Trophoblast cell (in vitro differentiated cells and primary cell): ENCODE measurements at regions not wholly inside any gene's neighbourhood (a gene's known extent, or its start where the extent isn't known, plus 50 kb on each side); places are given as distances from the start of the nearest gene placed in this dataset.
"Not testable (repeated sequence)": the region's sequence is repeated elsewhere in the genome, so short reads cannot be mapped to it uniquely, and the experiment has no call there.

ENCODE experiments used
- DNase-seq, 2 donors: peaks; one replicate each; pipeline ENCODE4 v3.0.0-alpha.2; 2016
- H2AFZ ChIP-seq: 2 replicates; pipeline ENCODE4 v1.6.1; 2013; ENCODE audit warnings: low read length, moderate library complexity, mild to moderate bottlenecking; ENCODE audit not compliant: insufficient read depth, poor library complexity
- H2AK5ac ChIP-seq: 2 replicates; pipeline ENCODE4 v1.6.1; 2013; ENCODE audit warnings: mild to moderate bottlenecking, low read length
- H2BK120ac ChIP-seq: 2 replicates; pipeline ENCODE4 v1.6.1; 2013; ENCODE audit warnings: low read length, mild to moderate bottlenecking, moderate library complexity; ENCODE audit not compliant: insufficient read depth, poor library complexity
- H2BK12ac ChIP-seq: 2 replicates; pipeline ENCODE4 v1.6.1; 2013; ENCODE audit warnings: mild to moderate bottlenecking, low read length, moderate library complexity
- H2BK5ac ChIP-seq: 2 replicates; pipeline ENCODE4 v1.6.1; 2013; ENCODE audit warnings: low read length, low read depth, moderate library complexity, mild to moderate bottlenecking; ENCODE audit not compliant: poor library complexity
- H3K14ac ChIP-seq: 2 replicates; pipeline ENCODE4 v1.6.1; 2013; ENCODE audit warnings: mild to moderate bottlenecking, low read length
- H3K18ac ChIP-seq: 2 replicates; pipeline ENCODE4 v1.6.1; 2013; ENCODE audit warnings: mild to moderate bottlenecking, low read length
- H3K23ac ChIP-seq: 2 replicates; pipeline ENCODE4 v1.6.1; 2013; ENCODE audit warnings: low read length
- H3K27ac ChIP-seq: 2 replicates; pipeline ENCODE4 v1.5.1; 2013; ENCODE audit warnings: low read depth, mild to moderate bottlenecking, inconsistent platforms, low read length, moderate library complexity
- H3K27me3 ChIP-seq: 2 replicates; pipeline ENCODE4 v1.6.1; 2013; ENCODE audit warnings: inconsistent platforms, mild to moderate bottlenecking, low read length, moderate library complexity; ENCODE audit not compliant: insufficient read depth
- H3K36me3 ChIP-seq, 2 experiments: 1 replicate in 1 of 2; 2 replicates in 1 of 2; pipeline ENCODE4 v1.6.1; 2013; ENCODE audit warnings: low read length in 2 of 2, mild to moderate bottlenecking in 2 of 2, moderate library complexity in 1 of 2; ENCODE audit not compliant: insufficient read depth in 2 of 2, control insufficient read depth in 1 of 2
- H3K4ac ChIP-seq: 2 replicates; pipeline ENCODE4 v1.6.1; 2013; ENCODE audit warnings: low read depth, mild to moderate bottlenecking, low read length, moderate library complexity
- H3K4me1 ChIP-seq, 2 experiments: 1 replicate in 1 of 2; 2 replicates in 1 of 2; pipeline ENCODE4 v1.6.1; 2013; ENCODE audit warnings: low read length in 2 of 2, mild to moderate bottlenecking in 2 of 2, moderate library complexity in 1 of 2; ENCODE audit not compliant: insufficient read depth in 2 of 2, control insufficient read depth in 1 of 2
- H3K4me2 ChIP-seq: 2 replicates; pipeline ENCODE4 v1.6.1; 2013; ENCODE audit warnings: inconsistent platforms, mild to moderate bottlenecking, low read length, moderate library complexity
- H3K4me3 ChIP-seq: 2 replicates; pipeline ENCODE4 v1.5.1; 2013; ENCODE audit warnings: mild to moderate bottlenecking, low read depth, low read length, inconsistent platforms
- H3K79me1 ChIP-seq: one replicate; pipeline ENCODE4 v1.6.1; 2013; ENCODE audit warnings: low read length
- H3K79me2 ChIP-seq: 2 replicates; pipeline ENCODE4 v1.6.1; 2013; ENCODE audit warnings: low read length, mild to moderate bottlenecking; ENCODE audit not compliant: control insufficient read depth, insufficient read depth, poor library complexity
- H3K9ac ChIP-seq: 2 replicates; pipeline ENCODE4 v1.6.1; 2013; ENCODE audit warnings: mild to moderate bottlenecking, low read length
- H3K9me3 ChIP-seq: 2 replicates; pipeline ENCODE4 v1.6.1; 2013; ENCODE audit warnings: low read depth, mild to moderate bottlenecking, control low read depth, inconsistent platforms, low read length; ENCODE audit not compliant: insufficient read depth
- H4K12ac ChIP-seq: 2 replicates; pipeline ENCODE4 v1.6.1; 2013; ENCODE audit warnings: low read depth, mild to moderate bottlenecking, low read length, moderate library complexity
- H4K8ac ChIP-seq: 2 replicates; pipeline ENCODE4 v1.6.1; 2013; ENCODE audit warnings: low read depth, mild to moderate bottlenecking, low read length, moderate library complexity
- H4K91ac ChIP-seq: one replicate; pipeline ENCODE4 v1.6.1; 2013; ENCODE audit warnings: low read depth, mild to moderate bottlenecking, low read length, moderate library complexity
- WGBS: extraction: QIAGEN DNeasy Blood & Tissue Kit; methylation state at CpG from one replicate; pipeline ENCODE4 v1.1.7; 2013; ENCODE audit warnings: missing lambda C conversion rate; ENCODE audit not compliant: insufficient read length, insufficient coverage; ENCODE audit errors: extremely low coverage; 5-methylcytosine and 5-hydroxymethylcytosine counted together

GRCh38 chr13:74266861-74267260 lies 132.7 kb upstream of the KLF12 start:
- no peak overlapping the region for H2AK5ac ChIP-seq
- no peaks in the 10 kb centered on the region for H3K4me1 ChIP-seq
- no peak overlapping the region for H3K18ac ChIP-seq
- H4K91ac ChIP-seq, result no peak overlapping the region
- H3K4me2 ChIP-seq, result no peak overlapping the region
- H3K9ac ChIP-seq, result no peak overlapping the region
- H3K27ac ChIP-seq, result no peak overlapping the region
- no peak overlapping the region for H4K8ac ChIP-seq
- no peak overlapping the region for H2BK120ac ChIP-seq
- WGBS, result no CpG with 5 or more reads among the region's 1 CpG
- H2AFZ ChIP-seq, result no peak overlapping the region
- no peak overlapping the region for H3K23ac ChIP-seq
- no peak overlapping the region for H2BK12ac ChIP-seq
- no peaks in the 10 kb centered on the region for H3K36me3 ChIP-seq
- DNase-seq, result no peak
- no peak overlapping the region for H3K4ac ChIP-seq
- no peak overlapping the region for H2BK5ac ChIP-seq
- H3K27me3 ChIP-seq, result no peaks in the 10 kb centered on the region
- no peak overlapping the region for H3K4me3 ChIP-seq
- no peak overlapping the region for H4K12ac ChIP-seq
- no peak overlapping the region for H3K14ac ChIP-seq
- H3K9me3 ChIP-seq, result no peaks in the 10 kb centered on the region
- no peaks in the 10 kb centered on the region for H3K79me1 ChIP-seq
- H3K79me2 ChIP-seq, result no peaks in the 10 kb centered on the region

- no peak overlapping the region for H4K12ac ChIP-seq
- no peaks in the 10 kb centered on the region for H3K79me1 ChIP-seq
- H4K8ac ChIP-seq, result no peak overlapping the region
- H4K91ac ChIP-seq, result no peak overlapping the region
- H3K18ac ChIP-seq, result no peak overlapping the region
- no peak overlapping the region for H2AK5ac ChIP-seq
- H3K4me3 ChIP-seq, result no peak overlapping the region
- H2BK5ac ChIP-seq, result no peak overlapping the region
- no peak overlapping the region for H3K4ac ChIP-seq
- no peak overlapping the region for H3K27ac ChIP-seq
- H2BK120ac ChIP-seq, result no peak overlapping the region
- no peaks in the 10 kb centered on the region for H3K9me3 ChIP-seq
- no peaks in the 10 kb centered on the region for H3K79me2 ChIP-seq
- no peaks in the 10 kb centered on the region for H3K36me3 ChIP-seq
- no peak overlapping the region for H2BK12ac ChIP-seq
- H3K4me2 ChIP-seq, result no peak overlapping the region
- no peak overlapping the region for H3K9ac ChIP-seq
- DNase-seq, result no peak
- no peaks in the 10 kb centered on the region for H3K27me3 ChIP-seq
- no peaks in the 10 kb centered on the region for H3K4me1 ChIP-seq
- no CpG with 5 or more reads among the region's 3 CpGs for WGBS
- H2AFZ ChIP-seq, result no peak overlapping the region
- no peak overlapping the region for H3K23ac ChIP-seq
- H3K14ac ChIP-seq, result no peak overlapping the region
These were observed 132.1 kb upstream of the KLF12 start for GRCh38 chr13:74266309-74266708.

- DNase-seq, result no peak
- no peak overlapping the region for H2BK120ac ChIP-seq
- H3K9ac ChIP-seq, result no peak overlapping the region
- H3K4me2 ChIP-seq, result no peak overlapping the region
- no peak overlapping the region for H4K12ac ChIP-seq
- no peak overlapping the region for H3K4me3 ChIP-seq
- H4K8ac ChIP-seq, result no peak overlapping the region
- H2AFZ ChIP-seq, result no peak overlapping the region
- H2BK5ac ChIP-seq, result no peak overlapping the region
- H3K79me1 ChIP-seq, result no peaks in the 10 kb centered on the region
- H3K4ac ChIP-seq, result no peak overlapping the region
- no peak overlapping the region for H3K18ac ChIP-seq
- no peaks in the 10 kb centered on the region for H3K79me2 ChIP-seq
- no peaks in the 10 kb centered on the region for H3K36me3 ChIP-seq
- H3K9me3 ChIP-seq, result no peaks in the 10 kb centered on the region
- no peak overlapping the region for H3K23ac ChIP-seq
- H3K27me3 ChIP-seq, result no peaks in the 10 kb centered on the region
- no peak overlapping the region for H2BK12ac ChIP-seq
- H3K4me1 ChIP-seq, result no peaks in the 10 kb centered on the region
- no peak overlapping the region for H3K27ac ChIP-seq
- H3K14ac ChIP-seq, result no peak overlapping the region
- no peak overlapping the region for H4K91ac ChIP-seq
- H2AK5ac ChIP-seq, result no peak overlapping the region
These were observed 130.1 kb upstream of the KLF12 start for GRCh38 chr13:74264333-74264732.

GRCh38 chr13:74260420-74260819 lies 126.2 kb upstream of the KLF12 start:
- not testable (repeated sequence) for H3K9ac ChIP-seq, H3K79me2 ChIP-seq, H3K27ac ChIP-seq, H2AFZ ChIP-seq, H3K27me3 ChIP-seq, H3K9me3 ChIP-seq, H2BK12ac ChIP-seq, H4K12ac ChIP-seq, H2BK5ac ChIP-seq, H3K4me3 ChIP-seq, DNase-seq, H3K14ac ChIP-seq, H2AK5ac ChIP-seq, H3K18ac ChIP-seq, H4K91ac ChIP-seq, H3K4me1 ChIP-seq, H3K36me3 ChIP-seq, H2BK120ac ChIP-seq, H3K79me1 ChIP-seq, H3K23ac ChIP-seq, H4K8ac ChIP-seq, H3K4me2 ChIP-seq, H3K4ac ChIP-seq
- WGBS, result no CpG with 5 or more reads among the region's 3 CpGs

- Histone ChIP-seq H3K23ac (no peak overlapping the region), H3K36me3 (no peaks in the 10 kb centered on the region), H2AK5ac (no peak overlapping the region), H4K12ac (no peak overlapping the region), H3K79me1 (no peaks in the 10 kb centered on the region), H3K4me3 (no peak overlapping the region), H3K9me3 (no peaks in the 10 kb centered on the region), H3K4ac (no peak overlapping the region), H4K8ac (no peak overlapping the region), H3K18ac (no peak overlapping the region), H2BK120ac (no peak overlapping the region), H3K79me2 (no peaks in the 10 kb centered on the region), H2BK5ac (no peak overlapping the region), H2BK12ac (no peak overlapping the region), H3K14ac (no peak overlapping the region), H3K4me2 (no peak overlapping the region), H3K27ac (no peak overlapping the region), H4K91ac (no peak overlapping the region), H3K4me1 (peaks cover 0 to 3% of the 10 kb centered on the region in 2 experiments), H3K27me3 (no peaks in the 10 kb centered on the region), H3K9ac (no peak overlapping the region), H2AFZ (no peak overlapping the region)
- WGBS, result no CpG with 5 or more reads among the region's 3 CpGs
- DNase-seq, result no peak
These were observed 125.4 kb upstream of the KLF12 start for GRCh38 chr13:74259641-74260040.
